HEK293 (cell line): ENCODE measurements at regions not wholly inside any gene's neighbourhood (a gene's known extent, or its start where the extent isn't known, plus 50 kb on each side); places are given as distances from the start of the nearest gene placed in this dataset.

ENCODE experiments used
- CTCF ChIA-PET: fragments of 350-600 bp; formaldehyde crosslinking; extraction: SDS; loops from one replicate; lab custom pipeline; 2021; ENCODE audit warnings: antibody characterized with exemption; lab: Yijun Ruan, JAX
- POLR2A ChIA-PET: fragments of 300-600 bp; formaldehyde crosslinking; extraction: SDS; loops from one replicate; lab custom pipeline; 2020; ENCODE audit warnings: antibody characterized with exemption, inconsistent platforms; lab: Yijun Ruan, JAX
- H3K27ac ChIP-seq: fragments of 200-500 bp; sonication (Bioruptor generic); 2 replicates; pipeline ENCODE4 v1.5.1; 2014; ENCODE audit warnings: low read depth, low read length, control low read depth, inconsistent platforms; ENCODE audit errors: extremely low read depth
- H3K36me3 ChIP-seq, 2 experiments: fragments of 200-500 bp in 1 of 2; sonication (Bioruptor generic) in 1 of 2; 1 replicate in 1 of 2; 2 replicates in 1 of 2; pipeline ENCODE4 v1.5.1; 2014 to 2017; ENCODE audit warnings: inconsistent platforms in 2 of 2, low read length in 2 of 2; ENCODE audit not compliant: control insufficient read depth in 2 of 2, insufficient read depth in 1 of 2
- H3K4me1 ChIP-seq: fragments of 200-500 bp; sonication (Bioruptor generic); 2 replicates; pipeline ENCODE4 v1.5.1; 2014; ENCODE audit warnings: mild to moderate bottlenecking, low read length, inconsistent platforms; ENCODE audit not compliant: control insufficient read depth, insufficient read depth
- H3K4me3 ChIP-seq: 2 replicates; pipeline ENCODE4 v1.5.1; 2011; ENCODE audit warnings: low read depth, mild to moderate bottlenecking, control low read depth, low read length, moderate library complexity
- H3K9me3 ChIP-seq: fragments of 200-500 bp; sonication (Bioruptor generic); 2 replicates; pipeline ENCODE4 v1.5.1; 2014; ENCODE audit warnings: low read depth, low read length, inconsistent platforms; ENCODE audit not compliant: control insufficient read depth, insufficient read depth
- BCL6B ChIP-seq: fragments of 450-650 bp; formaldehyde crosslinking; IDR thresholded peaks from 2 replicates; pipeline ENCODE4 v1.5.1; 2017; ENCODE audit warnings: missing biosample characterization, missing genetic modification characterization
- GFI1B ChIP-seq: fragments of 450-650 bp; formaldehyde crosslinking; IDR thresholded peaks from 2 replicates; pipeline ENCODE4 v1.5.1; 2016; ENCODE audit warnings: missing biosample characterization, missing genetic modification characterization
- KLF9 ChIP-seq: fragments of 450-650 bp; formaldehyde crosslinking; IDR thresholded peaks from 2 replicates; pipeline ENCODE4 v1.5.1; 2016; ENCODE audit warnings: missing biosample characterization, missing genetic modification characterization, low read depth
- MEIS1 ChIP-seq: sonication (generic); formaldehyde crosslinking; IDR thresholded peaks from 2 replicates; pipeline ENCODE4 v1.8.1; 2022; ENCODE audit warnings: missing genetic modification reagents, mild to moderate bottlenecking, borderline replicate concordance
- REST ChIP-seq: fragments of 450-650 bp; formaldehyde crosslinking; IDR thresholded peaks from 2 replicates; pipeline ENCODE4 v1.5.1; 2016; ENCODE audit warnings: missing biosample characterization, missing genetic modification characterization
- SCRT2 ChIP-seq: fragments of 450-650 bp; formaldehyde crosslinking; IDR thresholded peaks from 2 replicates; pipeline ENCODE4 v1.5.1; 2016; ENCODE audit warnings: missing biosample characterization, missing genetic modification characterization
- SP3 ChIP-seq: fragments of 450-650 bp; formaldehyde crosslinking; IDR thresholded peaks from 2 replicates; pipeline ENCODE4 v1.5.1; 2016; ENCODE audit warnings: missing biosample characterization, missing genetic modification characterization
- SP7 ChIP-seq: fragments of 450-650 bp; formaldehyde crosslinking; IDR thresholded peaks from 2 replicates; pipeline ENCODE4 v1.5.1; 2016; ENCODE audit warnings: missing biosample characterization, missing genetic modification characterization
- ZBTB20 ChIP-seq: fragments of 450-650 bp; formaldehyde crosslinking; IDR thresholded peaks from 2 replicates; pipeline ENCODE4 v1.5.1; 2016; ENCODE audit warnings: missing biosample characterization, missing genetic modification characterization
- ZBTB48 ChIP-seq: fragments of 450-650 bp; formaldehyde crosslinking; IDR thresholded peaks from 2 replicates; pipeline ENCODE4 v1.5.1; 2016; ENCODE audit warnings: missing biosample characterization, missing genetic modification characterization
- ZFP3 ChIP-seq: fragments of 450-650 bp; formaldehyde crosslinking; IDR thresholded peaks from 2 replicates; pipeline ENCODE4 v1.5.1; 2016; ENCODE audit warnings: low read depth, missing biosample characterization, missing genetic modification characterization
- ZNF114 ChIP-seq: fragments of 450-650 bp; formaldehyde crosslinking; IDR thresholded peaks from 2 replicates; pipeline ENCODE4 v1.5.0; 2017; ENCODE audit warnings: missing biosample characterization, missing genetic modification characterization
- ZNF248 ChIP-seq: fragments of 450-650 bp; formaldehyde crosslinking; IDR thresholded peaks from 2 replicates; pipeline ENCODE4 v1.5.1; 2017; ENCODE audit warnings: missing biosample characterization, missing genetic modification characterization
- ZNF311 ChIP-seq: fragments of 450-650 bp; formaldehyde crosslinking; IDR thresholded peaks from 2 replicates; pipeline ENCODE4 v1.5.1; 2017; ENCODE audit warnings: missing biosample characterization, missing genetic modification characterization, borderline replicate concordance
- ZNF366 ChIP-seq: fragments of 450-650 bp; formaldehyde crosslinking; conservative IDR thresholded peaks from 2 replicates; pipeline ENCODE4 v1.5.1; 2016; ENCODE audit warnings: missing biosample characterization, missing genetic modification characterization
- ZNF37A ChIP-seq: fragments of 450-650 bp; IDR thresholded peaks from 2 replicates; pipeline ENCODE4 v1.5.1; 2018; ENCODE audit warnings: missing biosample characterization, missing genetic modification characterization
- ZNF391 ChIP-seq: fragments of 450-650 bp; formaldehyde crosslinking; IDR thresholded peaks from 2 replicates; pipeline ENCODE4 v1.5.1; 2016; ENCODE audit warnings: low read depth, missing biosample characterization, missing genetic modification characterization, borderline replicate concordance
- ZNF423 ChIP-seq: fragments of 450-650 bp; formaldehyde crosslinking; IDR thresholded peaks from 2 replicates; pipeline ENCODE4 v1.5.1; 2016; ENCODE audit warnings: missing biosample characterization, missing genetic modification characterization
- ZNF473 ChIP-seq: fragments of 450-650 bp; formaldehyde crosslinking; IDR thresholded peaks from 2 replicates; pipeline ENCODE4 v1.5.1; 2017; ENCODE audit warnings: missing biosample characterization, missing genetic modification characterization
- ZNF561 ChIP-seq: fragments of 450-650 bp; IDR thresholded peaks from 2 replicates; pipeline ENCODE4 v1.5.1; 2018; ENCODE audit warnings: missing biosample characterization, missing genetic modification characterization, borderline replicate concordance
- ZNF610 ChIP-seq: fragments of 450-650 bp; formaldehyde crosslinking; IDR thresholded peaks from 2 replicates; pipeline ENCODE4 v1.5.1; 2016; ENCODE audit warnings: missing biosample characterization, missing genetic modification characterization, borderline replicate concordance
- ZNF670 ChIP-seq: fragments of 450-650 bp; formaldehyde crosslinking; IDR thresholded peaks from 2 replicates; pipeline ENCODE4 v1.5.1; 2016; ENCODE audit warnings: missing biosample characterization, missing genetic modification characterization, low read depth
- ZNF785 ChIP-seq: fragments of 450-650 bp; formaldehyde crosslinking; IDR thresholded peaks from 2 replicates; pipeline ENCODE4 v1.5.1; 2016; ENCODE audit warnings: missing biosample characterization, missing genetic modification characterization
- ZNF791 ChIP-seq: fragments of 450-650 bp; formaldehyde crosslinking; IDR thresholded peaks from 2 replicates; pipeline ENCODE4 v1.5.1; 2016; ENCODE audit warnings: missing biosample characterization, missing genetic modification characterization
- ZNF830 ChIP-seq: fragments of 450-650 bp; IDR thresholded peaks from 2 replicates; pipeline ENCODE4 v1.5.0; 2018; ENCODE audit warnings: missing biosample characterization, missing genetic modification characterization, low read depth, mild to moderate bottlenecking, moderate library complexity

DNA sequence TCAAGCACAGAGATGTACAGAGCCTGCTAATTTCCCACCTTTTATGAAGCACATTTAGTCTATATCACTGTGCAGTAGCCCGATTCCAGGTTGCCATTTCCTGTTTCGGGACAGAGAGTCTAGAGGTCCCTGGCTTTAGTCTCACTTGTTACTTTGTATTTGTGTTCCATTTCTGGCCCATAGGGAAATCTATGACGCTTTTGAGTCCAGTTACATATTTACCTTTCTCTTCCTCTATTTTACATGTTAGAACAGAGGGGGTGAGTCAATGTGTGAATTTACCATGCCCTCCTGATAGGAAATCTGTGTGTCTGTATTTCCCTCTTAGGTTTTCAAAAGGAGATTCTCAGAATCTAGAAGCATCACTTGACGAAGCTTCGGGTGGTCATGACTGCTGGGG is 227.1 kb upstream of the ZFHX3 start:
- H3K36me3 ChIP-seq = no peaks in the 10 kb centered on the region
- TF ChIP-seq ZNF610 (tag by site-specific recombination) (no peak), ZNF114 (no peak), ZNF311 (tag by site-specific recombination) (no peak), ZNF248 (tag by site-specific recombination) (no peak), REST (tag by site-specific recombination) (no peak), ZNF423 (tag by site-specific recombination) (no peak), ZNF830 (tag by site-specific recombination) (no peak), MEIS1 (CRISPR knock-in tag) (no peak)
- no peaks in the 10 kb centered on the region for H3K9me3 ChIP-seq
- H3K27ac ChIP-seq = no peak overlapping the region
- POLR2A ChIA-PET = no interaction called here
- CTCF ChIA-PET = no interaction called here
- H3K4me1 ChIP-seq = no peaks in the 10 kb centered on the region
- H3K4me3 ChIP-seq = no peak overlapping the region

DNA sequence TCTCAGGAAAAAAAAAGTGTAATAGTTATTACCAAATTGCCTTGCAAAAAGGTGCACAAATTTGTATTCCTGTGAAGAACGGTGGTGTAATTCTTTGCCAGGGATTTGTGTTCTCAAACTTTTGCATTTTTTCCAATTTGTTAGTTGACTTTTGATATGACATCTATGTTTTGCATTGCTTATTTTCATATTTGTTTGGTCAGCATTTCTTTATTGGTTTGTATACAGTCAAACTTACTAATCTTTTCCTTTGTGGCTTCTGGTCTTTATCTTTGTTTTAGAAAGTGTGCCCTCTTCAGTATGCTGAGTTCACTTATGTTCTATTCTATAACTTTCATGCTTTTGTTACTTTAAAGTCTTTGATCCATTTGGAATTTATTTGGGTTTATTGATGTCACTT is 226.2 kb upstream of the ZFHX3 start:
- Histone ChIP-seq H3K4me3 (no peak overlapping the region), H3K27ac (no peak overlapping the region), H3K9me3 (no peaks in the 10 kb centered on the region), H3K4me1 (no peaks in the 10 kb centered on the region), H3K36me3 (no peaks in the 10 kb centered on the region)
- ChIA-PET CTCF (no interaction called here), POLR2A (no interaction called here)
- TF ChIP-seq ZNF473 (tag by site-specific recombination) (no peak), ZNF37A (tag by site-specific recombination) (no peak), SP3 (no peak), ZNF248 (tag by site-specific recombination) (no peak), ZNF791 (tag by site-specific recombination) (no peak), ZNF366 (tag by site-specific recombination) (no peak), SCRT2 (no peak), ZNF391 (no peak), ZNF311 (tag by site-specific recombination) (no peak), KLF9 (no peak), ZBTB48 (no peak), ZNF670 (tag by site-specific recombination) (no peak), GFI1B (tag by site-specific recombination) (no peak), SP7 (no peak), ZFP3 (no peak), BCL6B (tag by site-specific recombination) (no peak), ZBTB20 (tag by site-specific recombination) (no peak), ZNF785 (no peak), ZNF561 (no peak)
